Endodermal cell (in vitro differentiated cells): ENCODE measurements at regions not wholly inside any gene's neighbourhood (a gene's known extent, or its start where the extent isn't known, plus 50 kb on each side); places are given as distances from the start of the nearest gene placed in this dataset.

Experiments used
- DNase-seq: peaks from one replicate; pipeline ENCODE4 v3.0.0-alpha.2; 2017
- H3K27ac ChIP-seq: 2 replicates; pipeline ENCODE4 v1.5.1; 2013; ENCODE audit warnings: mild to moderate bottlenecking, low read depth, low read length, moderate library complexity
- H3K27me3 ChIP-seq: 2 replicates; pipeline ENCODE4 v1.6.1; 2013; ENCODE audit warnings: mild to moderate bottlenecking, low read length, moderate library complexity; ENCODE audit not compliant: insufficient read depth, control insufficient read depth, poor library complexity, severe bottlenecking
- H3K36me3 ChIP-seq: 2 replicates; pipeline ENCODE4 v1.7.0; 2013; ENCODE audit warnings: mild to moderate bottlenecking, low read length, moderate library complexity; ENCODE audit not compliant: control insufficient read depth, insufficient read depth
- H3K4me1 ChIP-seq: one replicate; pipeline ENCODE4 v1.7.0; 2013; ENCODE audit warnings: low read length; ENCODE audit not compliant: control insufficient read depth, insufficient read depth
- H3K4me3 ChIP-seq: 2 replicates; pipeline ENCODE4 v1.5.1; 2013; ENCODE audit warnings: mild to moderate bottlenecking, low read length, moderate library complexity
- H3K9ac ChIP-seq: 2 replicates; pipeline ENCODE4 v1.6.1; 2013; ENCODE audit warnings: mild to moderate bottlenecking, low read length, moderate library complexity; ENCODE audit not compliant: poor library complexity, severe bottlenecking; ENCODE audit errors: extremely low read depth
- H3K9me3 ChIP-seq: 2 replicates; pipeline ENCODE4 v1.6.1; 2013; ENCODE audit warnings: mild to moderate bottlenecking, low read length, moderate library complexity; ENCODE audit not compliant: control insufficient read depth
- H3K27ac Mint-ChIP-seq: 2 replicates; pipeline ENCODE4 v1.8.0; 2020; ENCODE audit warnings: mixed read lengths
- H3K27me3 Mint-ChIP-seq: 2 replicates; pipeline ENCODE4 v1.8.0; 2021; ENCODE audit warnings: mild to moderate bottlenecking, mixed read lengths; ENCODE audit not compliant: insufficient read depth
- H3K36me3 Mint-ChIP-seq: 2 replicates; pipeline ENCODE4 v1.8.0; 2020; ENCODE audit warnings: low read depth, mixed read lengths
- H3K4me1 Mint-ChIP-seq: 2 replicates; pipeline ENCODE4 v1.8.0; 2020; ENCODE audit warnings: mixed read lengths
- H3K4me3 Mint-ChIP-seq: 2 replicates; pipeline ENCODE4 v1.8.0; 2020; ENCODE audit warnings: mild to moderate bottlenecking, moderate library complexity, mixed read lengths
- H3K9me3 Mint-ChIP-seq: 2 replicates; pipeline ENCODE4 v1.8.0; 2020; ENCODE audit warnings: mild to moderate bottlenecking, mixed read lengths
- CTCF ChIP-seq: fragments of 200-600 bp; sonication (generic); conservative IDR thresholded peaks from 2 replicates; pipeline ENCODE4 v1.5.0; 2021; ENCODE audit warnings: antibody characterized with exemption, mild to moderate bottlenecking
- WGBS, 2 experiments: methylation state at CpG; one replicate each; pipeline versions ENCODE4 v1.1.5 to v1.1.7; 2013; ENCODE audit warnings: missing lambda C conversion rate in 2 of 2, mixed read lengths in 1 of 2; ENCODE audit not compliant: insufficient coverage in 1 of 2, insufficient read length in 1 of 2; 5-methylcytosine and 5-hydroxymethylcytosine counted together

DNA sequence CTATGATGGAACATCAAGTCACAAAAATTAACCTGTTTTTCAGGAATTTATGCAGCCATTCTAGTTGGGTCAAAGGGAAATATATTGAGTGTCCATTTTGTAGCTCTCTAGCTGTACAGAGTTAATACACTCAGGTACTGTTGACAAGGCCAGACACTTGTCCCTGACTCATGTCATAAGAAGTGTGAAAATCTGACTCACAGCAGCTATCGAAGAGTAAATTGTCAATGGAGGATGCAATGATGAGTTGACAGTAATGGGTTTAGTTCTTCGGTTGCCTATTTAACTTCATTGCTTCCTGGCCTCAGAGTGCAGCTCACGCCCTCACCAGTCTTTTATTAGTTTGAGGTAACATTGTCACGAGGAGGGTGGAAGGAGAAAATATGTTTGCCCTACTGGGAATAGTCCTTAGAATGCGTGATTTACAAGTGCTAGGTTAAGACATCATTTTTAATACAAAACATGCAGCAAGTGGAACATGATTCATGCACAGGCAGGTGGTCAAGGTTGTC lies 255.1 kb downstream of the XPNPEP1 start:
- Histone ChIP-seq H3K36me3 (no peaks in the 10 kb centered on the region), H3K27ac (no peak overlapping the region), H3K4me3 (no peak overlapping the region), H3K4me1 (no peaks in the 10 kb centered on the region), H3K9me3 (peaks cover 33% of the 10 kb centered on the region), H3K27me3 (no peaks in the 10 kb centered on the region), H3K9ac (no peak overlapping the region)
- Mint-ChIP-seq H3K27me3 (peaks cover 1% of the 10 kb centered on the region), H3K27ac (no peak overlapping the region), H3K9me3 (no peaks in the 10 kb centered on the region), H3K36me3 (no peaks in the 10 kb centered on the region), H3K4me3 (no peak overlapping the region), H3K4me1 (no peaks in the 10 kb centered on the region)
- 69% methylated on average over 3 to 5 of the region's 5 CpGs for WGBS, 2 experiments
- no peak for DNase-seq
- no peak for TF ChIP-seq CTCF

GRCh38 chr10:109665321-109665720 lies 258.0 kb downstream of the XPNPEP1 start:
- DNase-seq = no peak
- H3K4me3 ChIP-seq = no peak overlapping the region
- no peaks in the 10 kb centered on the region for H3K9me3 Mint-ChIP-seq
- no peak for TF ChIP-seq CTCF
- H3K27me3 Mint-ChIP-seq = no peaks in the 10 kb centered on the region
- H3K27me3 ChIP-seq = no peaks in the 10 kb centered on the region
- no peaks in the 10 kb centered on the region for H3K4me1 ChIP-seq
- no peaks in the 10 kb centered on the region for H3K36me3 Mint-ChIP-seq
- no peaks in the 10 kb centered on the region for H3K36me3 ChIP-seq
- peaks cover 40% of the 10 kb centered on the region for H3K9me3 ChIP-seq
- no peak overlapping the region for H3K27ac Mint-ChIP-seq
- H3K9ac ChIP-seq = no peak overlapping the region
- H3K27ac ChIP-seq = no peak overlapping the region
- H3K4me3 Mint-ChIP-seq = no peak overlapping the region
- no peaks in the 10 kb centered on the region for H3K4me1 Mint-ChIP-seq
- WGBS, 2 experiments = 73% methylated on average over 2 of the region's 2 CpGs; no CpG with 5 or more reads in 1 of the 2 experiments

DNA sequence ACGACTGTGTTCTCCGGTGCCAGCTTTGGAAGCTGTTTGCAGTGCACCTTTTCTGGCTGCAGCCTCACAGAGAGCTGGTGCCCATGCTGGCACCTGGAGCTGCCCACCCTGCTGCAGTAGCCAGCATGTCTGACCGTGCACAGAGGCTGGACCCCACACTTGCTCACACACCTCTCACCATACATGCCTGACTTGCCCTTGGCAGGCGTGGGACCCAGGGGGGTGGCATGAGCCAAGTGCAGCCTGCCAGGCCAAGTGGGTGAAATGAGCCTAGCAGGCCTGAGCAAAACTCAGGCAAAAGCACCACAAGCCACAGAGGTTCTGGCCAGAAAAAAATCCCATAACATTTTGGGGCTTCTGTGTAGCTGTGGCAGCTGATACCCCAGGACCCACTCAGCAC lies 258.8 kb downstream of the XPNPEP1 start:
- H3K9me3 ChIP-seq = peaks cover 46% of the 10 kb centered on the region
- no peaks in the 10 kb centered on the region for H3K27me3 ChIP-seq
- H3K4me3 ChIP-seq = no peak overlapping the region
- H3K9ac ChIP-seq = no peak overlapping the region
- no peaks in the 10 kb centered on the region for H3K4me1 Mint-ChIP-seq
- no peak overlapping the region for H3K4me3 Mint-ChIP-seq
- no peaks in the 10 kb centered on the region for H3K27me3 Mint-ChIP-seq
- no peak overlapping the region for H3K27ac Mint-ChIP-seq
- no peaks in the 10 kb centered on the region for H3K36me3 ChIP-seq
- WGBS, 2 experiments = 79 to 82% methylated on average over 2 to 4 of the region's 4 CpGs
- no peaks in the 10 kb centered on the region for H3K36me3 Mint-ChIP-seq
- no peak for DNase-seq
- TF ChIP-seq CTCF = no peak
- no peaks in the 10 kb centered on the region for H3K4me1 ChIP-seq
- H3K27ac ChIP-seq = no peak overlapping the region
- H3K9me3 Mint-ChIP-seq = peaks cover 2% of the 10 kb centered on the region
